ENCODE measurements at regions not wholly inside any gene's neighbourhood (a gene's known extent, or its start where the extent isn't known, plus 50 kb on each side); places are given as distances from the start of the nearest gene placed in this dataset.

GRCh38 chr2:66729416-66730330, 294.7 kb downstream of the MEIS1 start:
- ChIA-PET CTCF (no interaction called here), POLR2A (no interaction called here)
- Histone ChIP-seq H3K9me3 (ENCODE audit: control insufficient read depth, insufficient read depth, low read depth, low read length) (no peaks in the 10 kb centered on the region), H3K27ac (ENCODE audit: extremely low read depth, low read depth, low read length) (no peak overlapping the region), H3K36me3 (ENCODE audit: control insufficient read depth in 2 of 2, insufficient read depth in 1 of 2, low read length in 2 of 2) (no peaks in the 10 kb centered on the region), H3K4me3 (ENCODE audit: low read depth, low read length) (no peak overlapping the region), H3K4me1 (ENCODE audit: control insufficient read depth, insufficient read depth, low read length) (no peaks in the 10 kb centered on the region; the same call in 1 of the 2 replicates)
- TF ChIP-seq ZBTB20 (tag by site-specific recombination; IDR thresholded peaks at IDR 0.05) (no peak), ZNF791 (tag by site-specific recombination; IDR thresholded peaks at IDR 0.05) (no peak), ZNF121 (tag by site-specific recombination; IDR thresholded peaks at IDR 0.05) (no peak), ZNF658 (tag by site-specific recombination; IDR thresholded peaks at IDR 0.05) (no peak), YY1 (tag by site-specific recombination; IDR thresholded peaks at IDR 0.05) (no peak), FEZF1 (tag by site-specific recombination; IDR thresholded peaks at IDR 0.05) (no peak), BCL6B (tag by site-specific recombination; IDR thresholded peaks at IDR 0.05) (no peak), WT1 (tag by site-specific recombination; IDR thresholded peaks at IDR 0.05) (no peak), SETDB1 (IDR thresholded peaks at IDR 0.05; ENCODE audit: insufficient read length, low read length) (no peak), ZNF473 (tag by site-specific recombination; IDR thresholded peaks at IDR 0.05) (no peak), ZNF548 (tag by site-specific recombination; IDR thresholded peaks at IDR 0.05) (no peak), ZNF610 (tag by site-specific recombination; IDR thresholded peaks at IDR 0.05; ENCODE audit: borderline replicate concordance) (no peak), GLI4 (tag by site-specific recombination; IDR thresholded peaks at IDR 0.05) (no peak), ZNF140 (tag by site-specific recombination; IDR thresholded peaks at IDR 0.05) (no peak), ZNF19 (tag by site-specific recombination; IDR thresholded peaks at IDR 0.05; ENCODE audit: low read depth) (no peak), ZNF629 (tag by site-specific recombination; IDR thresholded peaks at IDR 0.05) (no peak)
- TF ChIP-seq, protein P1, sequence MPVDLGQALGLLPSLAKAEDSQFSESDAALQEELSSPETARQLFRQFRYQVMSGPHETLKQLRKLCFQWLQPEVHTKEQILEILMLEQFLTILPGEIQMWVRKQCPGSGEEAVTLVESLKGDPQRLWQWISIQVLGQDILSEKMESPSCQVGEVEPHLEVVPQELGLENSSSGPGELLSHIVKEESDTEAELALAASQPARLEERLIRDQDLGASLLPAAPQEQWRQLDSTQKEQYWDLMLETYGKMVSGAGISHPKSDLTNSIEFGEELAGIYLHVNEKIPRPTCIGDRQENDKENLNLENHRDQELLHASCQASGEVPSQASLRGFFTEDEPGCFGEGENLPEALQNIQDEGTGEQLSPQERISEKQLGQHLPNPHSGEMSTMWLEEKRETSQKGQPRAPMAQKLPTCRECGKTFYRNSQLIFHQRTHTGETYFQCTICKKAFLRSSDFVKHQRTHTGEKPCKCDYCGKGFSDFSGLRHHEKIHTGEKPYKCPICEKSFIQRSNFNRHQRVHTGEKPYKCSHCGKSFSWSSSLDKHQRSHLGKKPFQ (tag by site-specific recombination; IDR thresholded peaks at IDR 0.05), result no peak

GRCh38 chr2:66730441-66730840, 295.5 kb downstream of the MEIS1 start:
- no peak for TF ChIP-seq ZBTB20 (tag by site-specific recombination; IDR thresholded peaks at IDR 0.05)
- TF ChIP-seq BCL11A (tag by site-specific recombination; IDR thresholded peaks at IDR 0.05; ENCODE audit: low read depth), result no peak
- no peak for TF ChIP-seq PBX3 (CRISPR knock-in tag; IDR thresholded peaks at IDR 0.05)
- TF ChIP-seq ZNF514 (tag by site-specific recombination; IDR thresholded peaks at IDR 0.05), result no peak
- CTCF ChIA-PET, result no interaction called here
- no peaks in the 10 kb centered on the region for H3K36me3 ChIP-seq (ENCODE audit: control insufficient read depth in 2 of 2, insufficient read depth in 1 of 2, low read length in 2 of 2)
- H3K4me3 ChIP-seq (ENCODE audit: low read depth, low read length), result no peak overlapping the region
- POLR2A ChIA-PET, result no interaction called here
- H3K27ac ChIP-seq (ENCODE audit: extremely low read depth, low read depth, low read length), result no peak overlapping the region
- H3K4me1 ChIP-seq (ENCODE audit: control insufficient read depth, insufficient read depth, low read length), result no peaks in the 10 kb centered on the region; the same call in 1 of the 2 replicates
- no peaks in the 10 kb centered on the region for H3K9me3 ChIP-seq (ENCODE audit: control insufficient read depth, insufficient read depth, low read depth, low read length)
